ENCODE measurements at regions not wholly inside any gene's neighbourhood (a gene's known extent, or its start where the extent isn't known, plus 50 kb on each side); places are given as distances from the start of the nearest gene placed in this dataset.

- DNase-seq: no peak
These were observed 93.8 kb downstream of the GLRX3 start for GRCh38 chr10:130230036-130230435.

- no peak for DNase-seq
These were observed 94.4 kb downstream of the GLRX3 start for GRCh38 chr10:130230611-130231010.

GRCh38 chr10:130231251-130231741 is 95.1 kb downstream of the GLRX3 start:
- no peak for DNase-seq

- no peak for DNase-seq
These were observed 96.2 kb downstream of the GLRX3 start for GRCh38 chr10:130232166-130233034.

GRCh38 chr10:130233035-130233360 is 96.8 kb downstream of the GLRX3 start:
- no peak for DNase-seq

GRCh38 chr10:130233426-130233825 is 97.2 kb downstream of the GLRX3 start:
- DNase-seq: no peak

GRCh38 chr10:130234171-130234965 is 98.2 kb downstream of the GLRX3 start:
- no peak for DNase-seq

- no peak for DNase-seq
These were observed 100.5 kb downstream of the GLRX3 start for GRCh38 chr10:130236711-130237110.

- no peak for DNase-seq
These were observed 104.2 kb downstream of the GLRX3 start for GRCh38 chr10:130240409-130240808.

GRCh38 chr10:130242513-130242912 is 106.3 kb downstream of the GLRX3 start:
- no peak for DNase-seq

GRCh38 chr10:130243015-130243414 is 106.8 kb downstream of the GLRX3 start:
- no peak for DNase-seq

GRCh38 chr10:130244031-130244927 is 108.1 kb downstream of the GLRX3 start:
- no peak for DNase-seq

- no peak for DNase-seq
These were observed 108.8 kb downstream of the GLRX3 start for GRCh38 chr10:130244928-130245495.

GRCh38 chr10:130246113-130246512 is 109.9 kb downstream of the GLRX3 start:
- no peak for DNase-seq

GRCh38 chr10:130250127-130250526 is 113.9 kb downstream of the GLRX3 start:
- DNase-seq: no peak

- DNase-seq: no peak
These were observed 115.6 kb downstream of the GLRX3 start for GRCh38 chr10:130251766-130252165.

GRCh38 chr10:130254243-130254642 is 118.1 kb downstream of the GLRX3 start:
- DNase-seq: no peak

GRCh38 chr10:130254662-130255061 is 118.5 kb downstream of the GLRX3 start:
- no peak for DNase-seq

- DNase-seq: no peak
These were observed 119.6 kb downstream of the GLRX3 start for GRCh38 chr10:130255777-130256176.

GRCh38 chr10:130257897-130258296 is 121.7 kb downstream of the GLRX3 start:
- no peak for DNase-seq

GRCh38 chr10:130259380-130259779 is 123.2 kb downstream of the GLRX3 start:
- no peak for DNase-seq

GRCh38 chr10:130261306-130261705 is 125.1 kb downstream of the GLRX3 start:
- no peak for DNase-seq

- DNase-seq: no peak
These were observed 125.6 kb downstream of the GLRX3 start for GRCh38 chr10:130261766-130262165.
